ENCODE measurements at regions not wholly inside any gene's neighbourhood (a gene's known extent, or its start where the extent isn't known, plus 50 kb on each side); places are given as distances from the start of the nearest gene placed in this dataset.

- no peaks in the 10 kb centered on the region for H3K4me1 ChIP-seq (replicated peaks)
- H3K27me3 ChIP-seq (replicated peaks; ENCODE audit: insufficient read depth) = no peaks in the 10 kb centered on the region
- intact Hi-C loops (cut with DNase I) = no loop called here
- no peaks in the 10 kb centered on the region for H3K36me3 ChIP-seq
- no peak overlapping the region for H3K27ac ChIP-seq
- no peak for DNase-seq (ENCODE audit: low spot score)
- no peak overlapping the region for H3K4me3 ChIP-seq
- H3K9me3 ChIP-seq = no peaks in the 10 kb centered on the region
- WGBS = 92% methylated on average over 3 of the region's 3 CpGs
- TF ChIP-seq CTCF (IDR thresholded peaks at IDR 0.05) (no peak), POLR2A (IDR thresholded peaks at IDR 0.05) (no peak), POLR2AphosphoS5 (IDR thresholded peaks at IDR 0.05) (no peak)
Observed at GRCh38 chr4:156665780-156666366, 305.7 kb downstream of the PDGFC start.

GRCh38 chr4:156663663-156664062, 307.9 kb downstream of the PDGFC start:
- Histone ChIP-seq H3K27me3 (replicated peaks; ENCODE audit: insufficient read depth) (no peaks in the 10 kb centered on the region), H3K27ac (no peak overlapping the region), H3K9me3 (no peaks in the 10 kb centered on the region), H3K36me3 (no peaks in the 10 kb centered on the region), H3K4me3 (no peak overlapping the region), H3K4me1 (replicated peaks) (no peaks in the 10 kb centered on the region)
- WGBS = 44% methylated on average over 1 of the region's 1 CpG
- intact Hi-C loops (cut with DNase I) = no loop called here
- no peak for DNase-seq (ENCODE audit: low spot score)
- no peak for TF ChIP-seq POLR2AphosphoS5 (IDR thresholded peaks at IDR 0.05)
- no peak for TF ChIP-seq POLR2A (IDR thresholded peaks at IDR 0.05)
- no peak for TF ChIP-seq CTCF (IDR thresholded peaks at IDR 0.05)

- intact Hi-C loops (cut with DNase I) = no loop called here
- Histone ChIP-seq H3K27me3 (replicated peaks; ENCODE audit: insufficient read depth) (no peaks in the 10 kb centered on the region), H3K4me3 (no peak overlapping the region), H3K36me3 (no peaks in the 10 kb centered on the region), H3K27ac (no peak overlapping the region), H3K4me1 (replicated peaks) (no peaks in the 10 kb centered on the region), H3K9me3 (no peaks in the 10 kb centered on the region)
- 59% methylated on average over 1 of the region's 1 CpG for WGBS
- DNase-seq (ENCODE audit: low spot score) = no peak
- TF ChIP-seq POLR2A (IDR thresholded peaks at IDR 0.05) (no peak), POLR2AphosphoS5 (IDR thresholded peaks at IDR 0.05) (no peak), CTCF (IDR thresholded peaks at IDR 0.05) (no peak)
Observed at GRCh38 chr4:156662921-156663320, 308.7 kb downstream of the PDGFC start.

- no peaks in the 10 kb centered on the region for H3K27me3 ChIP-seq (replicated peaks; ENCODE audit: insufficient read depth)
- DNase-seq (ENCODE audit: low spot score) = no peak
- intact Hi-C loops (cut with DNase I) = no loop called here
- no peak overlapping the region for H3K4me3 ChIP-seq
- TF ChIP-seq CTCF (IDR thresholded peaks at IDR 0.05) (no peak), POLR2A (IDR thresholded peaks at IDR 0.05) (no peak), POLR2AphosphoS5 (IDR thresholded peaks at IDR 0.05) (no peak)
- no peaks in the 10 kb centered on the region for H3K9me3 ChIP-seq
- 97% methylated on average over 1 of the region's 1 CpG for WGBS
- no peaks in the 10 kb centered on the region for H3K4me1 ChIP-seq (replicated peaks)
- H3K27ac ChIP-seq = no peak overlapping the region
- no peaks in the 10 kb centered on the region for H3K36me3 ChIP-seq
Observed at GRCh38 chr4:156661555-156661954, 310.0 kb downstream of the PDGFC start.

GRCh38 chr4:156660465-156660864, 311.1 kb downstream of the PDGFC start:
- WGBS = 69% methylated on average over 2 of the region's 2 CpGs
- no peak for DNase-seq (ENCODE audit: low spot score)
- no peaks in the 10 kb centered on the region for H3K36me3 ChIP-seq

More at GRCh38 chr4:156660465-156660864, 311.1 kb downstream of the PDGFC start:
- no peaks in the 10 kb centered on the region for H3K9me3 ChIP-seq
- intact Hi-C loops (cut with DNase I) = no loop called here
- no peaks in the 10 kb centered on the region for H3K4me1 ChIP-seq (replicated peaks)
- no peak overlapping the region for H3K27ac ChIP-seq
- no peaks in the 10 kb centered on the region for H3K27me3 ChIP-seq (replicated peaks; ENCODE audit: insufficient read depth)
- no peak overlapping the region for H3K4me3 ChIP-seq
- TF ChIP-seq CTCF (IDR thresholded peaks at IDR 0.05) (no peak), POLR2A (IDR thresholded peaks at IDR 0.05) (no peak), POLR2AphosphoS5 (IDR thresholded peaks at IDR 0.05) (no peak)

Measured in prostate gland (tissue), 2 donors.